HG03520 (cell line): ENCODE measurements at regions not wholly inside any gene's neighbourhood (a gene's known extent, or its start where the extent isn't known, plus 50 kb on each side); places are given as distances from the start of the nearest gene placed in this dataset.

Experiments
- ATAC-seq: cut with Tn5 transposase; IDR thresholded peaks from one replicate; pipeline ENCODE4 v1.9.1; 2021; ENCODE audit warnings: mild to moderate bottlenecking, moderate library complexity; ENCODE audit not compliant: unreplicated experiment

- no peak for ATAC-seq
Observed at GRCh38 chr13:76715621-76716020, 170.6 kb downstream of the KCTD12 start.

- ATAC-seq = no peak
Observed at GRCh38 chr13:76715075-76715474, 171.1 kb downstream of the KCTD12 start.

- no peak for ATAC-seq
Observed at GRCh38 chr13:76713280-76713679, 172.9 kb downstream of the KCTD12 start.

GRCh38 chr13:76711550-76712182, 174.5 kb downstream of the KCTD12 start:
- no peak for ATAC-seq

GRCh38 chr13:76709851-76710250, 176.4 kb downstream of the KCTD12 start:
- ATAC-seq = no peak

GRCh38 chr13:76708138-76708688, 178.0 kb downstream of the KCTD12 start:
- ATAC-seq = no peak

GRCh38 chr13:76707360-76707759, 178.8 kb downstream of the KCTD12 start:
- no peak for ATAC-seq

- ATAC-seq = no peak
Observed at GRCh38 chr13:76703621-76704288, 182.4 kb downstream of the KCTD12 start.

GRCh38 chr13:76703216-76703615, 183.0 kb downstream of the KCTD12 start:
- no peak for ATAC-seq

- ATAC-seq = no peak
Observed at GRCh38 chr13:76697288-76697687, 188.9 kb downstream of the KCTD12 start.

- ATAC-seq = no peak
Observed at GRCh38 chr13:76696370-76696769, 189.8 kb downstream of the KCTD12 start.

- ATAC-seq = no peak
Observed at GRCh38 chr13:76693086-76693485, 193.1 kb downstream of the KCTD12 start.

- ATAC-seq = no peak
Observed at GRCh38 chr13:76692346-76692745, 193.9 kb downstream of the KCTD12 start.

GRCh38 chr13:76690611-76691010, 195.6 kb downstream of the KCTD12 start:
- no peak for ATAC-seq

- no peak for ATAC-seq
Observed at GRCh38 chr13:76687467-76687866, 198.7 kb downstream of the KCTD12 start.

- ATAC-seq = no peak
Observed at GRCh38 chr13:76685938-76686337, 200.3 kb downstream of the KCTD12 start.

- ATAC-seq = no peak
Observed at GRCh38 chr13:76684336-76684735, 201.9 kb downstream of the KCTD12 start.

- ATAC-seq = no peak
Observed at GRCh38 chr13:76683854-76684253, 202.4 kb downstream of the KCTD12 start.

GRCh38 chr13:76683168-76683567, 203.0 kb downstream of the KCTD12 start:
- ATAC-seq = no peak

- no peak for ATAC-seq
Observed at GRCh38 chr13:76680112-76680511, 206.1 kb downstream of the KCTD12 start.

GRCh38 chr13:76677043-76677442, 209.2 kb downstream of the KCTD12 start:
- no peak for ATAC-seq

- no peak for ATAC-seq
Observed at GRCh38 chr13:76672420-76672819, 213.8 kb downstream of the KCTD12 start.
